ACC112 (cell line): ENCODE measurements at regions not wholly inside any gene's neighbourhood (a gene's known extent, or its start where the extent isn't known, plus 50 kb on each side); places are given as distances from the start of the nearest gene placed in this dataset.

ENCODE experiments used
- H2AFZ ChIP-seq: fragments of 200-600 bp; sonication (generic); one replicate; pipeline ENCODE4 v1.6.0; 2017; ENCODE audit warnings: antibody characterized with exemption, low read length; ENCODE audit not compliant: unreplicated experiment
- H3K27ac ChIP-seq: fragments of 200-600 bp; sonication (generic); 2 replicates; pipeline ENCODE4 v1.5.1; 2014; ENCODE audit warnings: low read depth, mild to moderate bottlenecking, antibody characterized with exemption, low read length, moderate library complexity
- H3K27me3 ChIP-seq: fragments of 200-600 bp; sonication (generic); 2 replicates; pipeline ENCODE4 v1.6.1; 2014; ENCODE audit warnings: mild to moderate bottlenecking, antibody characterized with exemption, low read length, moderate library complexity, mixed read lengths; ENCODE audit not compliant: insufficient read depth
- H3K36me3 ChIP-seq: fragments of 200-600 bp; sonication (generic); 2 replicates; pipeline ENCODE4 v1.6.1; 2016; ENCODE audit warnings: mild to moderate bottlenecking, antibody characterized with exemption, low read length, moderate library complexity, mixed read lengths; ENCODE audit not compliant: insufficient read depth
- H3K4me1 ChIP-seq: fragments of 200-600 bp; sonication (generic); one replicate; pipeline ENCODE4 v1.6.1; 2016; ENCODE audit warnings: low read length, mixed read lengths; ENCODE audit not compliant: insufficient read depth, unreplicated experiment, control insufficient read depth
- H3K4me3 ChIP-seq: fragments of 200-600 bp; sonication (generic); 2 replicates; pipeline ENCODE4 v1.5.1; 2014; ENCODE audit warnings: mild to moderate bottlenecking, low read depth, low read length
- H3K79me2 ChIP-seq: fragments of 200-600 bp; sonication (generic); one replicate; pipeline ENCODE4 v1.6.0; 2016; ENCODE audit warnings: low read length; ENCODE audit not compliant: control insufficient read depth, unreplicated experiment, insufficient read depth

GRCh38 chr22:47767403-47767802 lies 1005.0 kb downstream of the TBC1D22A start:
- Histone ChIP-seq H3K36me3 (no peaks in the 10 kb centered on the region), H2AFZ (no peak overlapping the region), H3K4me3 (no peak overlapping the region), H3K27ac (no peak overlapping the region), H3K4me1 (no peaks in the 10 kb centered on the region), H3K27me3 (no peaks in the 10 kb centered on the region), H3K79me2 (no peaks in the 10 kb centered on the region)

- H3K36me3 ChIP-seq, result no peaks in the 10 kb centered on the region
- H3K27ac ChIP-seq, result no peak overlapping the region
- no peak overlapping the region for H3K4me3 ChIP-seq
- H3K79me2 ChIP-seq, result no peaks in the 10 kb centered on the region
- H3K27me3 ChIP-seq, result no peaks in the 10 kb centered on the region
- H2AFZ ChIP-seq, result no peak overlapping the region
- H3K4me1 ChIP-seq, result no peaks in the 10 kb centered on the region
These were observed 1003.3 kb downstream of the TBC1D22A start for GRCh38 chr22:47765757-47766156.

GRCh38 chr22:47762141-47762540 lies 999.7 kb downstream of the TBC1D22A start:
- H3K27me3 ChIP-seq, result no peaks in the 10 kb centered on the region
- H3K79me2 ChIP-seq, result no peaks in the 10 kb centered on the region
- no peak overlapping the region for H2AFZ ChIP-seq
- H3K27ac ChIP-seq, result no peak overlapping the region
- no peaks in the 10 kb centered on the region for H3K36me3 ChIP-seq
- H3K4me3 ChIP-seq, result no peak overlapping the region
- H3K4me1 ChIP-seq, result no peaks in the 10 kb centered on the region

- no peaks in the 10 kb centered on the region for H3K36me3 ChIP-seq
- no peaks in the 10 kb centered on the region for H3K79me2 ChIP-seq
- H3K27me3 ChIP-seq, result no peaks in the 10 kb centered on the region
- H3K4me1 ChIP-seq, result no peaks in the 10 kb centered on the region
- no peak overlapping the region for H3K4me3 ChIP-seq
- H2AFZ ChIP-seq, result no peak overlapping the region
- H3K27ac ChIP-seq, result no peak overlapping the region
These were observed 997.5 kb downstream of the TBC1D22A start for GRCh38 chr22:47759909-47760308.

- H3K27ac ChIP-seq, result no peak overlapping the region
These were observed 995.3 kb downstream of the TBC1D22A start for GRCh38 chr22:47757741-47758140.

GRCh38 chr22:47750086-47750485 lies 987.6 kb downstream of the TBC1D22A start:
- H3K4me3 ChIP-seq, result no peak overlapping the region
- no peaks in the 10 kb centered on the region for H3K36me3 ChIP-seq
- no peaks in the 10 kb centered on the region for H3K27me3 ChIP-seq
- H3K79me2 ChIP-seq, result no peaks in the 10 kb centered on the region
- no peak overlapping the region for H2AFZ ChIP-seq
- H3K4me1 ChIP-seq, result no peaks in the 10 kb centered on the region
- H3K27ac ChIP-seq, result no peak overlapping the region

More at GRCh38 chr22:47757741-47758140, 995.3 kb downstream of the TBC1D22A start:
- Histone ChIP-seq H3K4me3 (no peak overlapping the region), H2AFZ (no peak overlapping the region), H3K79me2 (no peaks in the 10 kb centered on the region), H3K36me3 (no peaks in the 10 kb centered on the region), H3K4me1 (no peaks in the 10 kb centered on the region), H3K27me3 (no peaks in the 10 kb centered on the region)

GRCh38 chr22:47748957-47749356 lies 986.5 kb downstream of the TBC1D22A start:
- Histone ChIP-seq H3K27ac (no peak overlapping the region), H3K27me3 (no peaks in the 10 kb centered on the region), H3K4me3 (no peak overlapping the region), H2AFZ (no peak overlapping the region), H3K36me3 (no peaks in the 10 kb centered on the region), H3K4me1 (no peaks in the 10 kb centered on the region), H3K79me2 (no peaks in the 10 kb centered on the region)

- Histone ChIP-seq H3K36me3 (no peaks in the 10 kb centered on the region), H3K4me3 (no peak overlapping the region), H3K4me1 (no peaks in the 10 kb centered on the region), H3K79me2 (no peaks in the 10 kb centered on the region), H2AFZ (no peak overlapping the region), H3K27me3 (no peaks in the 10 kb centered on the region), H3K27ac (no peak overlapping the region)
These were observed 985.8 kb downstream of the TBC1D22A start for GRCh38 chr22:47748271-47748670.

- Histone ChIP-seq H3K4me1 (no peaks in the 10 kb centered on the region), H3K27ac (no peak overlapping the region), H3K36me3 (no peaks in the 10 kb centered on the region), H3K4me3 (no peak overlapping the region), H3K79me2 (no peaks in the 10 kb centered on the region), H3K27me3 (no peaks in the 10 kb centered on the region), H2AFZ (no peak overlapping the region)
These were observed 977.8 kb downstream of the TBC1D22A start for GRCh38 chr22:47740109-47740805.

- H3K36me3 ChIP-seq, result no peaks in the 10 kb centered on the region
- H3K27ac ChIP-seq, result no peak overlapping the region
- H3K4me1 ChIP-seq, result no peaks in the 10 kb centered on the region
- no peak overlapping the region for H3K4me3 ChIP-seq
- no peaks in the 10 kb centered on the region for H3K27me3 ChIP-seq
- H3K79me2 ChIP-seq, result no peaks in the 10 kb centered on the region
- no peak overlapping the region for H2AFZ ChIP-seq
These were observed 977.0 kb downstream of the TBC1D22A start for GRCh38 chr22:47739291-47740015.

GRCh38 chr22:47738472-47739013 lies 976.1 kb downstream of the TBC1D22A start:
- Histone ChIP-seq H3K27ac (no peak overlapping the region), H3K36me3 (no peaks in the 10 kb centered on the region), H2AFZ (no peak overlapping the region), H3K4me3 (no peak overlapping the region), H3K79me2 (no peaks in the 10 kb centered on the region), H3K27me3 (no peaks in the 10 kb centered on the region), H3K4me1 (no peaks in the 10 kb centered on the region)
